GM12878 (cell line): ENCODE measurements at regions not wholly inside any gene's neighbourhood (a gene's known extent, or its start where the extent isn't known, plus 50 kb on each side); places are given as distances from the start of the nearest gene placed in this dataset.

ENCODE experiments used
- ATAC-seq: fragments of 200-7000 bp; cut with Tn5 transposase; 3 replicates; pipeline ENCODE4 v1.9.1; 2020; ENCODE audit warnings: mild to moderate bottlenecking, moderate library complexity
- BruUV-seq: library from RNA; stranded (reverse); fragments of 400-500 nt; replicated peaks from 2 replicates; lab custom pipeline; 2021; lab: Mats Ljungman, UMichigan
- CTCF ChIA-PET: fragments of 300-600 bp; sonication (Branson Sonifier 250); formaldehyde crosslinking; extraction: SDS; loops from one replicate; lab custom pipeline; 2021; ENCODE audit warnings: inconsistent platforms; lab: Yijun Ruan, JAX
- POLR2A ChIA-PET: fragments of 350-600 bp; formaldehyde crosslinking; extraction: SDS; loops from one replicate; lab custom pipeline; 2021; ENCODE audit warnings: inconsistent platforms; lab: Charles Lee
- RAD21 ChIA-PET: fragments of 300-600 bp; sonication (Branson Sonifier 250); formaldehyde crosslinking; loops from one replicate; lab custom pipeline; 2023; ENCODE audit warnings: antibody characterized with exemption; ENCODE audit not compliant: unreplicated experiment; lab: Charles Lee
- SMC1A ChIA-PET: fragments of 300-600 bp; sonication (Branson Sonifier 250); formaldehyde crosslinking; loops from one replicate; lab custom pipeline; 2023; ENCODE audit not compliant: unreplicated experiment, uncharacterized antibody; lab: Charles Lee
- DNase-seq: peaks from one replicate; pipeline ENCODE4 v3.0.0-alpha.2; 2011; ENCODE audit warnings: low read depth, low spot score
- FAIRE-seq: peaks from 3 replicates; lab custom pipeline; 2011; peaks lifted over from hg19 to GRCh38; lab: Jason Lieb, UNC
- H2AFZ ChIP-seq: 2 replicates; pipeline ENCODE4 v1.6.0; 2011; ENCODE audit warnings: low read depth, low read length, control low read depth; ENCODE audit not compliant: control insufficient read depth
- H3K27ac ChIP-seq: 2 replicates; pipeline ENCODE4 v1.5.1; 2011; ENCODE audit warnings: control low read depth; ENCODE audit not compliant: control insufficient read depth, insufficient read depth
- H3K27me3 ChIP-seq, 2 experiments: replicated peaks in 1 of 2; 2 replicates each; pipeline versions ENCODE4 v1.6.0 to v1.6.1; 2011; ENCODE audit warnings: low read length in 1 of 2; ENCODE audit not compliant: control insufficient read depth in 2 of 2, insufficient read depth in 2 of 2
- H3K36me3 ChIP-seq, 2 experiments: 2 replicates each; pipeline ENCODE4 v1.5.1; 2011; ENCODE audit warnings: low read length in 1 of 2; ENCODE audit not compliant: control insufficient read depth in 2 of 2, insufficient read depth in 2 of 2
- H3K4me1 ChIP-seq: 2 replicates; pipeline ENCODE4 v1.6.1; 2011; ENCODE audit warnings: mild to moderate bottlenecking, low read length, moderate library complexity, mixed read lengths; ENCODE audit not compliant: control insufficient read depth, insufficient read depth
- H3K4me2 ChIP-seq: 2 replicates; pipeline ENCODE4 v1.6.0; 2011; ENCODE audit warnings: control low read depth; ENCODE audit not compliant: control insufficient read depth, insufficient read depth
- H3K4me3 ChIP-seq: fragments of 200-600 bp; sonication (generic); 2 replicates; pipeline ENCODE4 v1.5.1; 2016
- H3K79me2 ChIP-seq: 2 replicates; pipeline ENCODE4 v1.6.0; 2011; ENCODE audit warnings: low read length; ENCODE audit not compliant: control insufficient read depth, insufficient read depth
- H3K9ac ChIP-seq: 2 replicates; pipeline ENCODE4 v1.8.0; 2011; ENCODE audit warnings: low read length, control low read depth, mixed read lengths; ENCODE audit not compliant: control insufficient read depth, insufficient read depth
- H3K9me3 ChIP-seq: replicated peaks from 3 replicates; pipeline ENCODE4 v1.5.1; 2011; ENCODE audit warnings: mild to moderate bottlenecking, low read length; ENCODE audit not compliant: control insufficient read depth, insufficient read depth
- H4K20me1 ChIP-seq: 2 replicates; pipeline ENCODE4 v1.6.0; 2011; ENCODE audit not compliant: control insufficient read depth, insufficient read depth
- BACH1 ChIP-seq: fragments of 450-650 bp; IDR thresholded peaks from 2 replicates; pipeline ENCODE4 v1.6.1; 2017; ENCODE audit warnings: mild to moderate bottlenecking, borderline replicate concordance
- CHD1 ChIP-seq: IDR thresholded peaks from 2 replicates; pipeline ENCODE4 v1.6.1; 2012; ENCODE audit warnings: low read depth, low read length, improper control_type of control experiment
- DPF2 ChIP-seq: fragments of 450-650 bp; IDR thresholded peaks from 2 replicates; pipeline ENCODE4 v1.6.1; 2017; ENCODE audit warnings: mild to moderate bottlenecking
- EZH2 ChIP-seq: IDR thresholded peaks from 2 replicates; pipeline ENCODE4 v1.6.1; 2012; ENCODE audit warnings: low read depth, mild to moderate bottlenecking, control low read depth, inconsistent platforms, low read length, borderline replicate concordance; ENCODE audit not compliant: control insufficient read depth
- JUNB ChIP-seq: IDR thresholded peaks from 2 replicates; pipeline ENCODE4 v1.6.1; 2016; ENCODE audit warnings: antibody characterized with exemption, mild to moderate bottlenecking
- KAT2A ChIP-seq: conservative IDR thresholded peaks from 2 replicates; pipeline ENCODE4 v1.6.1; 2011; ENCODE audit warnings: low read depth, low read length; ENCODE audit not compliant: control insufficient read depth
- MEF2B ChIP-seq: fragments of 450-650 bp; IDR thresholded peaks from 2 replicates; pipeline ENCODE4 v1.6.1; 2018; ENCODE audit warnings: mild to moderate bottlenecking, moderate library complexity; ENCODE audit not compliant: partially characterized antibody, poor library complexity, severe bottlenecking
- MYC ChIP-seq: IDR thresholded peaks from 2 replicates; pipeline ENCODE4 v1.6.1; 2011; ENCODE audit warnings: mild to moderate bottlenecking, low read length, moderate library complexity, inconsistent platforms; ENCODE audit not compliant: insufficient read depth, insufficient replicate concordance, insufficient read length, severe bottlenecking
- NFIC ChIP-seq: IDR thresholded peaks from 2 replicates; pipeline ENCODE4 v1.6.1; 2012; ENCODE audit warnings: low read depth, mild to moderate bottlenecking, inconsistent platforms, low read length, moderate library complexity
- NR2C1 ChIP-seq: fragments of 450-650 bp; IDR thresholded peaks from 2 replicates; pipeline ENCODE4 v1.6.1; 2017; ENCODE audit warnings: antibody characterized with exemption, mild to moderate bottlenecking, moderate library complexity
- NR2C2 ChIP-seq: IDR thresholded peaks from 2 replicates; pipeline ENCODE4 v1.6.1; 2011; ENCODE audit warnings: borderline replicate concordance, low read depth; ENCODE audit not compliant: control insufficient read depth, insufficient read length
- PAX5 ChIP-seq: IDR thresholded peaks from 2 replicates; pipeline ENCODE4 v1.6.1; 2011; ENCODE audit warnings: low read depth, low read length, borderline replicate concordance
- SP1 ChIP-seq: IDR thresholded peaks from one replicate; pipeline ENCODE4 v1.6.1; 2011; ENCODE audit warnings: low read depth, low read length
- SREBF1 ChIP-seq: IDR thresholded peaks from 2 replicates; pipeline ENCODE4 v1.6.1; 2012; ENCODE audit warnings: mild to moderate bottlenecking, low read length
- SREBF2 ChIP-seq: IDR thresholded peaks from 2 replicates; pipeline ENCODE4 v1.6.1; 2012; ENCODE audit warnings: mild to moderate bottlenecking, low read length
- ZBTB40 ChIP-seq: fragments of 450-650 bp; IDR thresholded peaks from 2 replicates; pipeline ENCODE4 v1.6.1; 2016; ENCODE audit warnings: mild to moderate bottlenecking, moderate library complexity, borderline replicate concordance
- ZNF207 ChIP-seq: fragments of 450-650 bp; IDR thresholded peaks from 2 replicates; pipeline ENCODE4 v1.6.1; 2014; ENCODE audit warnings: antibody characterized with exemption, mild to moderate bottlenecking, borderline replicate concordance
- WGBS: methylation state at CpG from one replicate; pipeline ENCODE4 v1.1.6; 2016; ENCODE audit warnings: low lambda C conversion rate; ENCODE audit not compliant: insufficient replicate concordance, insufficient coverage; ENCODE audit errors: missing lambda C conversion rate; 5-methylcytosine and 5-hydroxymethylcytosine counted together
- in situ Hi-C: fragments of 300-500 bp; cut with MboI; formaldehyde crosslinking; loops from 9 replicates; pipeline ENCODE4 v1.14.3; 2018; ENCODE audit warnings: mixed read lengths
- intact Hi-C: fragments of 100-400 bp; cut with micrococcal nuclease; formaldehyde crosslinking; loops from one replicate; pipeline ENCODE4 v1.14.2; 2022; ENCODE audit not compliant: unreplicated experiment
- TF ChIP-seq, protein P1 (sequence below): fragments of 150-350 bp; IDR thresholded peaks from 2 replicates; pipeline ENCODE4 v1.6.1; 2014; ENCODE audit warnings: mild to moderate bottlenecking, low read depth, low read length

- Histone ChIP-seq H3K79me2 (no peaks in the 10 kb centered on the region), H3K4me2 (no peak overlapping the region), H3K9ac (no peak overlapping the region), H3K27me3 (no peaks in the 10 kb centered on the region), H2AFZ (no peak overlapping the region), H3K4me1 (peaks cover 11% of the 10 kb centered on the region; the same call in 1 of the 2 replicates), H3K36me3 (no peaks in the 10 kb centered on the region), H4K20me1 (no peaks in the 10 kb centered on the region), H3K27ac (no peak overlapping the region), H3K4me3 (no peak overlapping the region), H3K9me3 (no peaks in the 10 kb centered on the region; the same call in 2 of the 3 replicates)
- SMC1A ChIA-PET: no interaction called here
- intact Hi-C loops: no loop called here
- DNase-seq (no peak), ATAC-seq (no peak), FAIRE-seq (no peak)
- BruUV-seq: no TSS peak
- in situ Hi-C loops: no loop called here
- WGBS: 78% methylated on average over 6 of the region's 6 CpGs
- no peak for TF ChIP-seq SREBF1
- no peak for TF ChIP-seq BACH1
- no peak for TF ChIP-seq EZH2
- no peak for TF ChIP-seq MEF2B
- TF ChIP-seq NFIC: no peak
- TF ChIP-seq JUNB: no peak
- TF ChIP-seq, protein P1, sequence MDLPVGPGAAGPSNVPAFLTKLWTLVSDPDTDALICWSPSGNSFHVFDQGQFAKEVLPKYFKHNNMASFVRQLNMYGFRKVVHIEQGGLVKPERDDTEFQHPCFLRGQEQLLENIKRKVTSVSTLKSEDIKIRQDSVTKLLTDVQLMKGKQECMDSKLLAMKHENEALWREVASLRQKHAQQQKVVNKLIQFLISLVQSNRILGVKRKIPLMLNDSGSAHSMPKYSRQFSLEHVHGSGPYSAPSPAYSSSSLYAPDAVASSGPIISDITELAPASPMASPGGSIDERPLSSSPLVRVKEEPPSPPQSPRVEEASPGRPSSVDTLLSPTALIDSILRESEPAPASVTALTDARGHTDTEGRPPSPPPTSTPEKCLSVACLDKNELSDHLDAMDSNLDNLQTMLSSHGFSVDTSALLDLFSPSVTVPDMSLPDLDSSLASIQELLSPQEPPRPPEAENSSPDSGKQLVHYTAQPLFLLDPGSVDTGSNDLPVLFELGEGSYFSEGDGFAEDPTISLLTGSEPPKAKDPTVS: no peak
- TF ChIP-seq NR2C1: no peak
- no peak for TF ChIP-seq DPF2
- TF ChIP-seq MYC: no peak
- TF ChIP-seq NR2C2: no peak
- no peak for TF ChIP-seq ZBTB40
- TF ChIP-seq PAX5: no peak
- no peak for TF ChIP-seq SREBF2
- no peak for TF ChIP-seq SP1
- TF ChIP-seq CHD1: no peak
- no peak for TF ChIP-seq KAT2A
- TF ChIP-seq ZNF207: no peak
- POLR2A ChIA-PET: no interaction called here
- CTCF ChIA-PET: interaction anchor here (0.6 to 0.7 kb wide), 2 partner anchors 67 to 632 kb away, joined by 3 read pairs; no protein-coding TSS in a partner anchor
- RAD21 ChIA-PET: interaction anchor here (0.9 kb wide), 1 partner anchor 17 kb away, joined by 3 read pairs; no protein-coding TSS in a partner anchor
Observed at GRCh38 chr3:177299250-177299649, 102.0 kb upstream of the TBL1XR1 start.
